HepG2 (cell line): ENCODE measurements at regions not wholly inside any gene's neighbourhood (a gene's known extent, or its start where the extent isn't known, plus 50 kb on each side); places are given as distances from the start of the nearest gene placed in this dataset.

Experiments used
- ATAC-seq: fragments of 200-7000 bp; cut with Tn5 transposase; 3 replicates; pipeline ENCODE4 v1.9.1; 2020; ENCODE audit warnings: mild to moderate bottlenecking, moderate library complexity
- BruUV-seq: library from RNA; stranded (reverse); fragments of 400-500 nt; replicated peaks from 2 replicates; lab custom pipeline; 2021; lab: Mats Ljungman, UMichigan
- CTCF ChIA-PET: fragments of 300-600 bp; formaldehyde crosslinking; extraction: SDS; loops from one replicate; lab custom pipeline; 2021; ENCODE audit warnings: low total read pairs, inconsistent platforms, low intra/inter-chr PET ratio; lab: Yijun Ruan, JAX
- POLR2A ChIA-PET: fragments of 350-600 bp; sonication (Branson Sonifier 250); formaldehyde crosslinking; loops from one replicate; lab custom pipeline; 2020; ENCODE audit warnings: antibody characterized with exemption, inconsistent platforms; lab: Yijun Ruan, JAX
- DNase-seq: peaks from one replicate; pipeline ENCODE4 v3.0.0-alpha.2; 2015; ENCODE audit warnings: low spot score
- FAIRE-seq: peaks from 3 replicates; lab custom pipeline; 2011; peaks lifted over from hg19 to GRCh38; lab: Jason Lieb, UNC
- H2AFZ ChIP-seq: one replicate; pipeline ENCODE4 v1.6.1; 2011; ENCODE audit warnings: low read length, inconsistent platforms
- H3K27ac ChIP-seq: fragments of 300-600 bp; 3 replicates; pipeline ENCODE4 v1.8.0; 2011; ENCODE audit warnings: mixed run types, mild to moderate bottlenecking, mixed read lengths, low read length, inconsistent platforms; ENCODE audit not compliant: insufficient read depth; ENCODE audit errors: extremely low read length
- H3K27me3 ChIP-seq, 2 experiments: fragments of 200-600 bp in 1 of 2; 2 replicates in 1 of 2; 3 replicates in 1 of 2; pipeline versions ENCODE4 v1.6.0 to v1.8.0; 2011; ENCODE audit warnings: low read length in 2 of 2, mild to moderate bottlenecking in 2 of 2, moderate library complexity in 2 of 2, inconsistent platforms in 1 of 2; ENCODE audit not compliant: insufficient read depth in 2 of 2, control insufficient read depth in 1 of 2
- H3K36me3 ChIP-seq, 2 experiments: fragments of 200-600 bp in 1 of 2; replicated peaks in 1 of 2; 2 replicates in 1 of 2; 3 replicates in 1 of 2; pipeline versions ENCODE4 v1.5.1 to v1.8.0; 2011; ENCODE audit warnings: low read length in 2 of 2, inconsistent platforms in 1 of 2; ENCODE audit not compliant: insufficient read depth in 2 of 2, control insufficient read depth in 1 of 2
- H3K4me1 ChIP-seq: 2 replicates; pipeline ENCODE4 v1.5.1; 2012; ENCODE audit warnings: low read length, inconsistent platforms; ENCODE audit not compliant: insufficient read depth
- H3K4me2 ChIP-seq: 2 replicates; pipeline ENCODE4 v1.6.0; 2011; ENCODE audit warnings: low read depth, low read length, inconsistent platforms
- H3K4me3 ChIP-seq, 3 experiments: fragments of 200-600 bp in 1 of 3; sonication (generic), shearing (Covaris generic) in 1 of 3; replicated peaks in 1 of 3; 2 replicates each; pipeline ENCODE4 v1.5.1; 2011 to 2016; ENCODE audit warnings: low read length in 3 of 3, inconsistent platforms in 2 of 3, low read depth in 2 of 3, mild to moderate bottlenecking in 2 of 3, control low read depth in 1 of 3, mixed read lengths in 1 of 3; ENCODE audit not compliant: insufficient read depth in 1 of 3
- H3K79me2 ChIP-seq: one replicate; pipeline ENCODE4 v1.6.1; 2011; ENCODE audit warnings: low read length, inconsistent platforms; ENCODE audit not compliant: insufficient read depth
- H3K9ac ChIP-seq: 2 replicates; pipeline ENCODE4 v1.6.0; 2011; ENCODE audit warnings: mild to moderate bottlenecking, low read depth, low read length, inconsistent platforms; ENCODE audit not compliant: insufficient read depth
- H3K9me3 ChIP-seq: 2 replicates; pipeline ENCODE4 v1.5.1; 2012; ENCODE audit warnings: mild to moderate bottlenecking, low read length
- H4K20me1 ChIP-seq: 2 replicates; pipeline ENCODE4 v1.6.0; 2011; ENCODE audit warnings: inconsistent platforms, mild to moderate bottlenecking, low read length, moderate library complexity; ENCODE audit not compliant: insufficient read depth
- HNRNPUL1 ChIP-seq: fragments of 200-400 bp; formaldehyde crosslinking; IDR thresholded peaks from 2 replicates; pipeline ENCODE4 v1.6.1; 2017; ENCODE audit warnings: low read depth, mild to moderate bottlenecking, low read length, moderate library complexity
- JUN ChIP-seq: sonication (generic); formaldehyde crosslinking; IDR thresholded peaks from 2 replicates; pipeline ENCODE4 v1.4.0; 2020; ENCODE audit warnings: mild to moderate bottlenecking, missing genetic modification reagents
- POLR2G ChIP-seq: fragments of 200-400 bp; formaldehyde crosslinking; IDR thresholded peaks from 2 replicates; pipeline ENCODE4 v1.6.1; 2018; ENCODE audit warnings: mild to moderate bottlenecking, low read depth, low read length, moderate library complexity
- RBM22 ChIP-seq: fragments of 200-400 bp; formaldehyde crosslinking; optimal IDR thresholded peaks from 2 replicates; pipeline ENCODE3; 2017; ENCODE audit warnings: mild to moderate bottlenecking, low read length, moderate library complexity
- SP140L ChIP-seq: sonication (generic); formaldehyde crosslinking; IDR thresholded peaks from 2 replicates; pipeline ENCODE4 v1.4.0; 2020; ENCODE audit warnings: missing genetic modification reagents, borderline replicate concordance
- ZFYVE20 ChIP-seq: sonication (generic); formaldehyde crosslinking; IDR thresholded peaks from 2 replicates; pipeline ENCODE4 v1.8.0; 2023; ENCODE audit warnings: low read depth, mild to moderate bottlenecking, moderate library complexity, missing genetic modification reagents, borderline replicate concordance
- ZNF232 ChIP-seq: sonication (generic); formaldehyde crosslinking; IDR thresholded peaks from 2 replicates; pipeline ENCODE4 v1.4.0; 2020; ENCODE audit warnings: missing genetic modification reagents, borderline replicate concordance
- ZNF3 ChIP-seq: IDR thresholded peaks from 2 replicates; pipeline ENCODE4 v1.7.0; 2017; ENCODE audit warnings: inconsistent platforms
- ZNF850 ChIP-seq: sonication (generic); formaldehyde crosslinking; conservative IDR thresholded peaks from 2 replicates; pipeline ENCODE4 v1.9.0; 2021; ENCODE audit warnings: mild to moderate bottlenecking, missing genetic modification reagents
- WGBS: methylation state at CpG from one replicate; pipeline ENCODE4 v1.1.6; 2017; ENCODE audit warnings: low lambda C conversion rate; 5-methylcytosine and 5-hydroxymethylcytosine counted together
- in situ Hi-C: cut with HindIII; loops from 2 replicates; pipeline ENCODE4 v1.10.0; 2017; ENCODE audit warnings: low pct_unique_long_range_greater_than_20kb; ENCODE audit not compliant: extremely low pct_ligation_motif_present
- intact Hi-C: fragments of 100-400 bp; cut with micrococcal nuclease; formaldehyde crosslinking; loops from one replicate; pipeline ENCODE4 v1.10.0; 2022; ENCODE audit not compliant: unreplicated experiment
- TF ChIP-seq, protein P1 (sequence below): fragments of 450-650 bp; IDR thresholded peaks from 2 replicates; pipeline ENCODE4 v1.6.1; 2017
- TF ChIP-seq, protein P2 (sequence below): sonication (generic); formaldehyde crosslinking; IDR thresholded peaks from 2 replicates; pipeline ENCODE4 v1.5.0; 2020; ENCODE audit warnings: mild to moderate bottlenecking, missing genetic modification reagents, moderate library complexity
- TF ChIP-seq, protein P3 (sequence below): sonication (generic); formaldehyde crosslinking; IDR thresholded peaks from 2 replicates; pipeline ENCODE4 v1.5.1; 2020; ENCODE audit warnings: missing genetic modification reagents, mild to moderate bottlenecking, borderline replicate concordance

DNA sequence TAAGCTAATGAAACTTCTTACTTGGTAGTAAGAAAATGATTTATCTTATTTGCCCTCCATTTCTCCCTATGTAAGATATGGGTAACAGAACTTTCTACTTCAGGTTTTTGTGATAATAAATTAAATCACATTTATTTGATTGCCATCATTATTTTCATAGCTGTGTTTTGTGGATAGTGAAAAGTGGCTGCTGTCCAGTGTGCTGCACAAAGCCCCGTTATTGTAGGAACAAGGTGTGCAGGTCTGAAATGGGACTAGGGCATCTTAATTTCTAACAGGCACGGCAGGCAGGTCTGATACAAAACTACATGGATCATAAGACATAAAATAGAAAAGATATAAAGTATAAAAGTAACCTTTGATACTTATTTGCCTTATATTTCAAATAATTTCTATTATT lies 51.6 kb upstream of the THSD7B start (continued):
- no peak for TF ChIP-seq ZFYVE20 (CRISPR knock-in tag)
- TF ChIP-seq RBM22: no peak

DNA sequence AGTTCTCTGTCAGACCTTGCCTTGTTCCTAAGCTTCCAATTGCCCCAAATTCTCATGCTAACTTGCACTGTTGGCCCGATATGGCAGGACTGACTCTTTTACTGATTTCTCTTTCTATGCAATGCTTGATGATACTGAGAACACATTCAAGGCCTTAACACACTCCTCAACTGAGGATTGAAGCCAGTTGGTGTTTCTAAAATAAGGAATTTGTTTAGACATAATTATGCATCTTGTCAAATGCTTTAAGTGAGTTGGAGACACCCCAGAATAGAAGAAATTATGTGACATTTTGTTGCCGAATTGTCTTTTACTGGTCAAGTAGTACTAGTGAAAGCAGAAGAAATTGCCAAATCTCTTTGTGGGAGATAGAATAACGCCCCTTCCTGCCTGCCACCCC lies 60.0 kb upstream of the THSD7B start:
- Histone ChIP-seq H4K20me1 (no peaks in the 10 kb centered on the region), H3K9me3 (no peaks in the 10 kb centered on the region), H3K4me3 (no peak overlapping the region), H3K79me2 (no peaks in the 10 kb centered on the region), H3K4me1 (no peaks in the 10 kb centered on the region), H3K9ac (no peak overlapping the region), H2AFZ (no peak overlapping the region), H3K4me2 (no peak overlapping the region), H3K36me3 (no peaks in the 10 kb centered on the region), H3K27me3 (no peaks in the 10 kb centered on the region), H3K27ac (no peak overlapping the region)
- ChIA-PET POLR2A (no interaction called here), CTCF (no interaction called here)
- DNase-seq (no peak), FAIRE-seq (no peak), ATAC-seq (no peak)
- intact Hi-C loops: no loop called here
- in situ Hi-C loops: no loop called here
- no peak for TF ChIP-seq POLR2G
- no peak for TF ChIP-seq ZNF3 (CRISPR knock-in tag)
- TF ChIP-seq, protein P1, sequence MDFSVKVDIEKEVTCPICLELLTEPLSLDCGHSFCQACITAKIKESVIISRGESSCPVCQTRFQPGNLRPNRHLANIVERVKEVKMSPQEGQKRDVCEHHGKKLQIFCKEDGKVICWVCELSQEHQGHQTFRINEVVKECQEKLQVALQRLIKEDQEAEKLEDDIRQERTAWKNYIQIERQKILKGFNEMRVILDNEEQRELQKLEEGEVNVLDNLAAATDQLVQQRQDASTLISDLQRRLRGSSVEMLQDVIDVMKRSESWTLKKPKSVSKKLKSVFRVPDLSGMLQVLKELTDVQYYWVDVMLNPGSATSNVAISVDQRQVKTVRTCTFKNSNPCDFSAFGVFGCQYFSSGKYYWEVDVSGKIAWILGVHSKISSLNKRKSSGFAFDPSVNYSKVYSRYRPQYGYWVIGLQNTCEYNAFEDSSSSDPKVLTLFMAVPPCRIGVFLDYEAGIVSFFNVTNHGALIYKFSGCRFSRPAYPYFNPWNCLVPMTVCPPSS: no peak
- no peak for TF ChIP-seq JUN (CRISPR knock-in tag)
- no peak for TF ChIP-seq HNRNPUL1
- TF ChIP-seq SP140L (CRISPR knock-in tag): no peak
- no peak for TF ChIP-seq ZFYVE20 (CRISPR knock-in tag)
- no peak for TF ChIP-seq ZNF850 (CRISPR knock-in tag)
- TF ChIP-seq, protein P2, sequence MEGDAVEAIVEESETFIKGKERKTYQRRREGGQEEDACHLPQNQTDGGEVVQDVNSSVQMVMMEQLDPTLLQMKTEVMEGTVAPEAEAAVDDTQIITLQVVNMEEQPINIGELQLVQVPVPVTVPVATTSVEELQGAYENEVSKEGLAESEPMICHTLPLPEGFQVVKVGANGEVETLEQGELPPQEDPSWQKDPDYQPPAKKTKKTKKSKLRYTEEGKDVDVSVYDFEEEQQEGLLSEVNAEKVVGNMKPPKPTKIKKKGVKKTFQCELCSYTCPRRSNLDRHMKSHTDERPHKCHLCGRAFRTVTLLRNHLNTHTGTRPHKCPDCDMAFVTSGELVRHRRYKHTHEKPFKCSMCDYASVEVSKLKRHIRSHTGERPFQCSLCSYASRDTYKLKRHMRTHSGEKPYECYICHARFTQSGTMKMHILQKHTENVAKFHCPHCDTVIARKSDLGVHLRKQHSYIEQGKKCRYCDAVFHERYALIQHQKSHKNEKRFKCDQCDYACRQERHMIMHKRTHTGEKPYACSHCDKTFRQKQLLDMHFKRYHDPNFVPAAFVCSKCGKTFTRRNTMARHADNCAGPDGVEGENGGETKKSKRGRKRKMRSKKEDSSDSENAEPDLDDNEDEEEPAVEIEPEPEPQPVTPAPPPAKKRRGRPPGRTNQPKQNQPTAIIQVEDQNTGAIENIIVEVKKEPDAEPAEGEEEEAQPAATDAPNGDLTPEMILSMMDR (CRISPR knock-in tag): no peak
- TF ChIP-seq, protein P3, sequence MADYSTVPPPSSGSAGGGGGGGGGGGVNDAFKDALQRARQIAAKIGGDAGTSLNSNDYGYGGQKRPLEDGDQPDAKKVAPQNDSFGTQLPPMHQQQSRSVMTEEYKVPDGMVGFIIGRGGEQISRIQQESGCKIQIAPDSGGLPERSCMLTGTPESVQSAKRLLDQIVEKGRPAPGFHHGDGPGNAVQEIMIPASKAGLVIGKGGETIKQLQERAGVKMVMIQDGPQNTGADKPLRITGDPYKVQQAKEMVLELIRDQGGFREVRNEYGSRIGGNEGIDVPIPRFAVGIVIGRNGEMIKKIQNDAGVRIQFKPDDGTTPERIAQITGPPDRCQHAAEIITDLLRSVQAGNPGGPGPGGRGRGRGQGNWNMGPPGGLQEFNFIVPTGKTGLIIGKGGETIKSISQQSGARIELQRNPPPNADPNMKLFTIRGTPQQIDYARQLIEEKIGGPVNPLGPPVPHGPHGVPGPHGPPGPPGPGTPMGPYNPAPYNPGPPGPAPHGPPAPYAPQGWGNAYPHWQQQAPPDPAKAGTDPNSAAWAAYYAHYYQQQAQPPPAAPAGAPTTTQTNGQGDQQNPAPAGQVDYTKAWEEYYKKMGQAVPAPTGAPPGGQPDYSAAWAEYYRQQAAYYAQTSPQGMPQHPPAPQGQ (CRISPR knock-in tag): no peak
- no peak for TF ChIP-seq ZNF232 (CRISPR knock-in tag)
- WGBS: 9% methylated on average over 3 of the region's 3 CpGs
- BruUV-seq: no TSS peak
